Keratinocyte (primary cell): ENCODE measurements at regions not wholly inside any gene's neighbourhood (a gene's known extent, or its start where the extent isn't known, plus 50 kb on each side); places are given as distances from the start of the nearest gene placed in this dataset.

ENCODE experiments used
- DNase-seq: peaks from one replicate; pipeline ENCODE4 v3.0.0-alpha.2; 2011; ENCODE audit warnings: low read depth, missing footprints, low spot score
- FAIRE-seq: peaks from 2 replicates; lab custom pipeline; 2011; peaks lifted over from hg19 to GRCh38; lab: Jason Lieb, UNC
- H2AFZ ChIP-seq: 2 replicates; pipeline ENCODE4 v1.6.0; 2012; ENCODE audit warnings: low read length, control low read depth, inconsistent platforms; ENCODE audit not compliant: control insufficient read depth
- H3K27ac ChIP-seq: 2 replicates; pipeline ENCODE4 v1.5.1; 2011; ENCODE audit warnings: low read length; ENCODE audit not compliant: control insufficient read depth, insufficient read depth
- H3K27me3 ChIP-seq: 3 replicates; pipeline ENCODE4 v1.6.0; 2011; ENCODE audit warnings: low read length; ENCODE audit not compliant: control insufficient read depth, insufficient read depth; ENCODE audit errors: extremely low read depth
- H3K36me3 ChIP-seq, 2 experiments: 2 replicates in 1 of 2; 3 replicates in 1 of 2; pipeline ENCODE4 v1.5.1; 2011; ENCODE audit warnings: low read length in 2 of 2, mild to moderate bottlenecking in 1 of 2; ENCODE audit not compliant: control insufficient read depth in 2 of 2, insufficient read depth in 2 of 2; ENCODE audit errors: extremely low read depth in 1 of 2
- H3K4me1 ChIP-seq: 3 replicates; pipeline ENCODE4 v1.5.1; 2011; ENCODE audit warnings: low read length; ENCODE audit not compliant: control insufficient read depth, insufficient read depth; ENCODE audit errors: extremely low read depth
- H3K4me2 ChIP-seq: 3 replicates; pipeline ENCODE4 v1.6.0; 2011; ENCODE audit warnings: low read depth, low read length; ENCODE audit not compliant: control insufficient read depth, insufficient read depth; ENCODE audit errors: extremely low read depth
- H3K4me3 ChIP-seq, 3 experiments: fragments of 200-600 bp in 1 of 3; sonication (generic) in 1 of 3; 2 replicates in 2 of 3; 3 replicates in 1 of 3; pipeline ENCODE4 v1.5.1; 2011 to 2016; ENCODE audit warnings: low read length in 3 of 3, mild to moderate bottlenecking in 3 of 3, control low read depth in 2 of 3, inconsistent platforms in 1 of 3, low read depth in 1 of 3, mixed read lengths in 1 of 3, mixed run types in 1 of 3, moderate library complexity in 1 of 3; ENCODE audit not compliant: control insufficient read depth in 2 of 3, insufficient read depth in 2 of 3; ENCODE audit errors: extremely low read depth in 1 of 3
- H3K79me2 ChIP-seq: 2 replicates; pipeline ENCODE4 v1.6.0; 2012; ENCODE audit warnings: low read length; ENCODE audit not compliant: control insufficient read depth, insufficient read depth
- H3K9ac ChIP-seq: 3 replicates; pipeline ENCODE4 v1.6.0; 2011; ENCODE audit warnings: low read length; ENCODE audit not compliant: control insufficient read depth, insufficient read depth; ENCODE audit errors: extremely low read depth
- H3K9me1 ChIP-seq: 3 replicates; pipeline ENCODE4 v1.6.0; 2011; ENCODE audit warnings: low read length; ENCODE audit not compliant: control insufficient read depth, insufficient read depth; ENCODE audit errors: extremely low read depth
- H3K9me3 ChIP-seq: 2 replicates; pipeline ENCODE4 v1.5.1; 2012; ENCODE audit warnings: low read depth, low read length; ENCODE audit not compliant: control insufficient read depth
- H4K20me1 ChIP-seq: 3 replicates; pipeline ENCODE4 v1.6.0; 2011; ENCODE audit warnings: low read length; ENCODE audit not compliant: control insufficient read depth, insufficient read depth; ENCODE audit errors: extremely low read depth
- CTCF ChIP-seq, 3 experiments: IDR thresholded peaks in 1 of 3; conservative IDR thresholded peaks in 1 of 3; optimal IDR thresholded peaks in 1 of 3; 2 replicates in 2 of 3; 3 replicates in 1 of 3; pipeline versions ENCODE3 to v1.5.1; 2011; ENCODE audit warnings: low read length in 3 of 3, mild to moderate bottlenecking in 3 of 3, moderate library complexity in 2 of 3, control low read depth in 1 of 3, inconsistent platforms in 1 of 3; ENCODE audit not compliant: insufficient read depth in 2 of 3; ENCODE audit errors: extremely low read depth in 1 of 3
- EZH2 ChIP-seq: IDR thresholded peaks from one replicate; pipeline ENCODE4 v1.6.1; 2012; ENCODE audit warnings: inconsistent platforms, mild to moderate bottlenecking, low read length, moderate library complexity
- dilution Hi-C: fragments of 300-500 bp; cut with MboI; formaldehyde crosslinking; loops from one replicate; pipeline ENCODE4 v1.7.0; 2020; ENCODE audit warnings: low sequenced_read_pairs; ENCODE audit not compliant: extremely low pct_ligation_motif_present

DNA sequence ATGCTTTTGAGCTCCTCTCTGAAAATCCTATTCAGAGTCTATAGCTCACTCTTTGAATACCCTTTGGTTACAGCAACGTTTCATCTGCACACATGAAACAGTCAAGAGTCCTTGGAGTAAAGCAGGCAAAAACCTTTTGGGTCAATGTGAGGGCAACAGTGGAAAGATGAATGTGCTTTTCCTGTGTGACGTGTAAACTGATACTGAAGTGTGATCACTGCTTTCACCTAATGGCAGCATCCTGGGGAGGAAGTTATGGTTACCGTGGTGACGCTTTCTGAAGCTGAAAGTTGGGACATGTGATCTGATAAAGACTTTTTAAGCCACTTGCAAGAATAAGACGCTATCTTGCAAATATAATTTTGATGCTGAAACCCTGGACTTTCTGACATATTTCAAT lies 160.0 kb downstream of the SEC16B start:
- H3K36me3 ChIP-seq = no peaks in the 10 kb centered on the region
- H3K9me1 ChIP-seq = no peaks in the 10 kb centered on the region
- H4K20me1 ChIP-seq = no peaks in the 10 kb centered on the region
- H3K27ac ChIP-seq = no peak overlapping the region
- DNase-seq (no peak), FAIRE-seq (no peak)
- H3K4me1 ChIP-seq = no peaks in the 10 kb centered on the region
- H3K79me2 ChIP-seq = no peaks in the 10 kb centered on the region
- no peak for TF ChIP-seq CTCF (optimal IDR thresholded peaks at IDR 0.05 in 1 of 3, IDR thresholded peaks at IDR 0.05 in 1 of 3, conservative IDR thresholded peaks at IDR 0.05 in 1 of 3; ENCODE audit: extremely low read depth in 1 of 3, insufficient read depth in 2 of 3, low read length in 3 of 3)
- no peak for TF ChIP-seq EZH2
- no peaks in the 10 kb centered on the region for H3K9me3 ChIP-seq
- no peak overlapping the region for H3K9ac ChIP-seq
- no peak overlapping the region for H2AFZ ChIP-seq
- no peak overlapping the region for H3K4me3 ChIP-seq
- H3K4me2 ChIP-seq = no peak overlapping the region
- dilution Hi-C loops = no loop called here
- H3K27me3 ChIP-seq = no peaks in the 10 kb centered on the region

GRCh38 chr1:177802304-177802703 lies 167.6 kb downstream of the SEC16B start:
- H3K9me1 ChIP-seq = no peaks in the 10 kb centered on the region
- no peaks in the 10 kb centered on the region for H3K36me3 ChIP-seq
- no peak overlapping the region for H3K27ac ChIP-seq
- dilution Hi-C loops = no loop called here
- H3K4me1 ChIP-seq = peaks cover 5% of the 10 kb centered on the region
- DNase-seq (no peak), FAIRE-seq (no peak)
- H3K4me3 ChIP-seq = no peak overlapping the region
- no peaks in the 10 kb centered on the region for H4K20me1 ChIP-seq
- no peaks in the 10 kb centered on the region for H3K79me2 ChIP-seq
- peaks cover 6% of the 10 kb centered on the region for H3K27me3 ChIP-seq
- H3K9me3 ChIP-seq = peaks cover 2% of the 10 kb centered on the region
- H3K9ac ChIP-seq = no peak overlapping the region
- no peak overlapping the region for H3K4me2 ChIP-seq
- TF ChIP-seq CTCF (optimal IDR thresholded peaks at IDR 0.05 in 1 of 3, IDR thresholded peaks at IDR 0.05 in 1 of 3, conservative IDR thresholded peaks at IDR 0.05 in 1 of 3; ENCODE audit: extremely low read depth in 1 of 3, insufficient read depth in 2 of 3, low read length in 3 of 3) (no peak), EZH2 (no peak)
- no peak overlapping the region for H2AFZ ChIP-seq
